ENCODE measurements at regions not wholly inside any gene's neighbourhood (a gene's known extent, or its start where the extent isn't known, plus 50 kb on each side); places are given as distances from the start of the nearest gene placed in this dataset.

- H3K27ac ChIP-seq: no peak overlapping the region
- no peak for TF ChIP-seq CTCF (IDR thresholded peaks at IDR 0.05)
- TF ChIP-seq ZFX (IDR thresholded peaks at IDR 0.05; ENCODE audit: borderline replicate concordance): no peak
Measured at GRCh38 chr10:120684226-120684625, 166.9 kb upstream of the WDR11 start.

- TF ChIP-seq CTCF (IDR thresholded peaks at IDR 0.05): no peak
- no peak for TF ChIP-seq ZFX (IDR thresholded peaks at IDR 0.05; ENCODE audit: borderline replicate concordance)
- no peak overlapping the region for H3K27ac ChIP-seq
Measured at GRCh38 chr10:120685136-120685535, 166.0 kb upstream of the WDR11 start.

GRCh38 chr10:120688928-120689327, 162.2 kb upstream of the WDR11 start:
- H3K27ac ChIP-seq: no peak overlapping the region
- TF ChIP-seq ZFX (IDR thresholded peaks at IDR 0.05; ENCODE audit: borderline replicate concordance) (no peak), CTCF (IDR thresholded peaks at IDR 0.05) (no peak)

GRCh38 chr10:120689777-120690529, 161.2 kb upstream of the WDR11 start:
- no peak overlapping the region for H3K27ac ChIP-seq
- no peak for TF ChIP-seq CTCF (IDR thresholded peaks at IDR 0.05)
- no peak for TF ChIP-seq ZFX (IDR thresholded peaks at IDR 0.05; ENCODE audit: borderline replicate concordance)

GRCh38 chr10:120691625-120692024, 159.5 kb upstream of the WDR11 start:
- TF ChIP-seq ZFX (IDR thresholded peaks at IDR 0.05; ENCODE audit: borderline replicate concordance) (no peak), CTCF (IDR thresholded peaks at IDR 0.05) (no peak)
- H3K27ac ChIP-seq: no peak overlapping the region

- TF ChIP-seq CTCF (IDR thresholded peaks at IDR 0.05) (no peak), ZFX (IDR thresholded peaks at IDR 0.05; ENCODE audit: borderline replicate concordance) (no peak)
- no peak overlapping the region for H3K27ac ChIP-seq
Measured at GRCh38 chr10:120700426-120700825, 150.7 kb upstream of the WDR11 start.

GRCh38 chr10:120701381-120701780, 149.8 kb upstream of the WDR11 start:
- TF ChIP-seq ZFX (IDR thresholded peaks at IDR 0.05; ENCODE audit: borderline replicate concordance): no peak
- no peak overlapping the region for H3K27ac ChIP-seq

- H3K27ac ChIP-seq: no peak overlapping the region
- TF ChIP-seq CTCF (IDR thresholded peaks at IDR 0.05) (no peak), ZFX (IDR thresholded peaks at IDR 0.05; ENCODE audit: borderline replicate concordance) (no peak)
Measured at GRCh38 chr10:120702032-120702431, 149.1 kb upstream of the WDR11 start.
